MM.1S (cell line): ENCODE measurements at regions not wholly inside any gene's neighbourhood (a gene's known extent, or its start where the extent isn't known, plus 50 kb on each side); places are given as distances from the start of the nearest gene placed in this dataset.

ENCODE experiments used
- DNase-seq: peaks from one replicate; pipeline ENCODE4 v3.0.0-alpha.2; 2015
- H2AFZ ChIP-seq: fragments of 300-600 bp; sonication (generic); 2 replicates; pipeline ENCODE4 v1.6.0; 2016; ENCODE audit warnings: antibody characterized with exemption, low read length
- H3F3A ChIP-seq: fragments of 300-600 bp; sonication (generic); 2 replicates; pipeline ENCODE4 v1.6.1; 2016; ENCODE audit warnings: mild to moderate bottlenecking, antibody characterized with exemption, low read length, moderate library complexity, mixed read lengths; ENCODE audit not compliant: insufficient read depth
- H3K27ac ChIP-seq: fragments of 300-600 bp; sonication (generic); 2 replicates; pipeline ENCODE4 v1.5.1; 2016; ENCODE audit warnings: mild to moderate bottlenecking, low read length
- H3K27me3 ChIP-seq: fragments of 300-600 bp; sonication (generic); replicated peaks from 2 replicates; pipeline ENCODE4 v1.6.0; 2016; ENCODE audit warnings: low read length; ENCODE audit not compliant: insufficient read depth
- H3K36me3 ChIP-seq: fragments of 300-600 bp; sonication (generic); replicated peaks from 2 replicates; pipeline ENCODE4 v1.6.1; 2016; ENCODE audit warnings: mild to moderate bottlenecking, low read length, mixed read lengths; ENCODE audit not compliant: insufficient read depth
- H3K4me1 ChIP-seq: fragments of 300-600 bp; sonication (generic); 2 replicates; pipeline ENCODE4 v1.6.1; 2016; ENCODE audit warnings: low read length, mixed read lengths
- H3K4me2 ChIP-seq: fragments of 300-600 bp; sonication (generic); 2 replicates; pipeline ENCODE4 v1.6.0; 2016; ENCODE audit warnings: low read depth, low read length
- H3K4me3 ChIP-seq: fragments of 300-600 bp; sonication (generic); 2 replicates; pipeline ENCODE4 v1.5.1; 2016; ENCODE audit warnings: low read length, mixed read lengths
- H3K79me2 ChIP-seq: fragments of 300-600 bp; sonication (generic); 2 replicates; pipeline ENCODE4 v1.6.1; 2016; ENCODE audit warnings: mixed run types, low read length, mixed read lengths
- H3K9ac ChIP-seq: fragments of 300-600 bp; sonication (generic); 2 replicates; pipeline ENCODE4 v1.6.1; 2016; ENCODE audit warnings: low read length, mixed read lengths
- H3K9me2 ChIP-seq: fragments of 300-600 bp; sonication (generic); replicated peaks from 2 replicates; pipeline ENCODE4 v1.6.1; 2016; ENCODE audit warnings: mild to moderate bottlenecking, low read length, mixed read lengths; ENCODE audit not compliant: insufficient read depth
- H3K9me3 ChIP-seq: fragments of 300-600 bp; sonication (generic); replicated peaks from 2 replicates; pipeline ENCODE4 v1.6.1; 2016; ENCODE audit warnings: mild to moderate bottlenecking, low read length, mixed read lengths; ENCODE audit not compliant: insufficient read depth
- H4K20me1 ChIP-seq: fragments of 300-600 bp; sonication (generic); 2 replicates; pipeline ENCODE4 v1.6.1; 2016; ENCODE audit warnings: mild to moderate bottlenecking, low read length, moderate library complexity, mixed read lengths; ENCODE audit not compliant: insufficient read depth
- CTCF ChIP-seq: fragments of 300-600 bp; sonication (generic); IDR thresholded peaks from 2 replicates; pipeline ENCODE4 v1.5.1; 2016; ENCODE audit warnings: antibody characterized with exemption, low read length, mixed read lengths
- EZH2 ChIP-seq: fragments of 300-600 bp; sonication (generic); optimal IDR thresholded peaks from 2 replicates; pipeline ENCODE3; 2017; ENCODE audit warnings: low read depth, mild to moderate bottlenecking, antibody characterized with exemption, low read length, mixed read lengths
- EZH2phosphoT487 ChIP-seq: fragments of 300-600 bp; sonication (generic); IDR thresholded peaks from 2 replicates; pipeline ENCODE4 v1.6.1; 2018; ENCODE audit warnings: antibody characterized with exemption, low read length

GRCh38 chr20:23203310-23203709, 117.2 kb upstream of the CD93 start:
- H2AFZ ChIP-seq, result no peak overlapping the region
- no peak overlapping the region for H3K9ac ChIP-seq
- no peaks in the 10 kb centered on the region for H3F3A ChIP-seq
- no peaks in the 10 kb centered on the region for H4K20me1 ChIP-seq
- no peaks in the 10 kb centered on the region for H3K36me3 ChIP-seq
- H3K79me2 ChIP-seq, result no peaks in the 10 kb centered on the region
- no peak for DNase-seq
- H3K4me2 ChIP-seq, result no peak overlapping the region
- H3K27ac ChIP-seq, result no peak overlapping the region
- TF ChIP-seq CTCF, result no peak
- TF ChIP-seq EZH2phosphoT487, result no peak
- no peak for TF ChIP-seq EZH2
- H3K4me3 ChIP-seq, result no peak overlapping the region
- no peaks in the 10 kb centered on the region for H3K4me1 ChIP-seq
- H3K27me3 ChIP-seq, result no peaks in the 10 kb centered on the region
- no peaks in the 10 kb centered on the region for H3K9me2 ChIP-seq
- H3K9me3 ChIP-seq, result no peaks in the 10 kb centered on the region

GRCh38 chr20:23201658-23202057, 115.5 kb upstream of the CD93 start:
- no peaks in the 10 kb centered on the region for H3K36me3 ChIP-seq
- no peaks in the 10 kb centered on the region for H4K20me1 ChIP-seq
- H3K9me3 ChIP-seq, result no peaks in the 10 kb centered on the region
- no peaks in the 10 kb centered on the region for H3K79me2 ChIP-seq
- H3K27ac ChIP-seq, result no peak overlapping the region
- no peaks in the 10 kb centered on the region for H3K9me2 ChIP-seq
- H3K27me3 ChIP-seq, result no peaks in the 10 kb centered on the region
- no peak overlapping the region for H2AFZ ChIP-seq
- TF ChIP-seq EZH2phosphoT487 (no peak), CTCF (no peak), EZH2 (no peak)
- no peaks in the 10 kb centered on the region for H3F3A ChIP-seq
- DNase-seq, result no peak
- no peak overlapping the region for H3K9ac ChIP-seq
- no peak overlapping the region for H3K4me2 ChIP-seq
- H3K4me1 ChIP-seq, result no peaks in the 10 kb centered on the region
- H3K4me3 ChIP-seq, result no peak overlapping the region

- no peaks in the 10 kb centered on the region for H3K4me1 ChIP-seq
- no peak overlapping the region for H3K4me2 ChIP-seq
- no peak overlapping the region for H2AFZ ChIP-seq
- no peaks in the 10 kb centered on the region for H3K9me3 ChIP-seq
- no peaks in the 10 kb centered on the region for H3K9me2 ChIP-seq
- no peaks in the 10 kb centered on the region for H3K79me2 ChIP-seq
- TF ChIP-seq EZH2phosphoT487, result no peak
- TF ChIP-seq CTCF, result peak; percentile 20
- no peak for TF ChIP-seq EZH2
- H3K9ac ChIP-seq, result no peak overlapping the region
- no peak overlapping the region for H3K4me3 ChIP-seq
- H3K27me3 ChIP-seq, result no peaks in the 10 kb centered on the region
- no peaks in the 10 kb centered on the region for H4K20me1 ChIP-seq
- no peak for DNase-seq
- no peak overlapping the region for H3K27ac ChIP-seq
- H3F3A ChIP-seq, result no peaks in the 10 kb centered on the region
- H3K36me3 ChIP-seq, result no peaks in the 10 kb centered on the region
Measured at GRCh38 chr20:23200914-23201313, 114.8 kb upstream of the CD93 start.

GRCh38 chr20:23200413-23200812, 114.3 kb upstream of the CD93 start:
- no peaks in the 10 kb centered on the region for H3K27me3 ChIP-seq
- H3K9me2 ChIP-seq, result no peaks in the 10 kb centered on the region
- no peaks in the 10 kb centered on the region for H4K20me1 ChIP-seq
- H3F3A ChIP-seq, result no peaks in the 10 kb centered on the region
- H3K79me2 ChIP-seq, result no peaks in the 10 kb centered on the region
- no peak overlapping the region for H3K27ac ChIP-seq
- no peaks in the 10 kb centered on the region for H3K36me3 ChIP-seq
- H2AFZ ChIP-seq, result no peak overlapping the region
- no peaks in the 10 kb centered on the region for H3K9me3 ChIP-seq
- no peak for DNase-seq
- no peak overlapping the region for H3K4me2 ChIP-seq
- no peak overlapping the region for H3K4me3 ChIP-seq
- no peaks in the 10 kb centered on the region for H3K4me1 ChIP-seq
- H3K9ac ChIP-seq, result no peak overlapping the region
- TF ChIP-seq CTCF (no peak), EZH2phosphoT487 (no peak), EZH2 (no peak)
